Hepatocyte (in vitro differentiated cells): ENCODE measurements at regions not wholly inside any gene's neighbourhood (a gene's known extent, or its start where the extent isn't known, plus 50 kb on each side); places are given as distances from the start of the nearest gene placed in this dataset.

Experiments used
- EZH2 ChIP-seq: fragments of 200-600 bp; sonication (generic); IDR thresholded peaks from 2 replicates; pipeline ENCODE4 v1.6.1; 2016; ENCODE audit warnings: antibody characterized with exemption, mild to moderate bottlenecking, borderline replicate concordance
- TF ChIP-seq, protein P1 (sequence below): fragments of 200-600 bp; sonication (generic); IDR thresholded peaks from 2 replicates; pipeline ENCODE4 v1.5.1; 2016; ENCODE audit warnings: antibody characterized with exemption, mild to moderate bottlenecking; ENCODE audit not compliant: poor library complexity

DNA sequence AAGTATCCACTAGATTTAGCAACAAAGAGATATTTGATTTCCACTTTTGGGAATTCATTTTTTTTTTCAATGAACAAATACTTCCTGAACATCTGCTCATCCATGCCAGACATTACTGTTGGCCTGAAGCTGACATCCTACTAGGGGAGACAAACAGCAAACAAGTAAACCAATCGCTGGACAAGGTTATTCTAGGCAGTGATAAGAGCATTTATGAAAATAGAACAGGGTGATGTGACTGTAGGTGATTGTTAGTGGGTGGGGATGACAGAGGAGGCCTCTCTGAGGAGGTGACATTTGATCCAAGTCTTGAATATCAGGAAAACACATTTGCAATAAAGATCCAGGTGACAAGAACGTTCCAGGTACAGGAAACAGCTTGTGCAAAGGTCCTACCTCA lies 89.1 kb upstream of the FAM180A start:
- TF ChIP-seq, protein P1, sequence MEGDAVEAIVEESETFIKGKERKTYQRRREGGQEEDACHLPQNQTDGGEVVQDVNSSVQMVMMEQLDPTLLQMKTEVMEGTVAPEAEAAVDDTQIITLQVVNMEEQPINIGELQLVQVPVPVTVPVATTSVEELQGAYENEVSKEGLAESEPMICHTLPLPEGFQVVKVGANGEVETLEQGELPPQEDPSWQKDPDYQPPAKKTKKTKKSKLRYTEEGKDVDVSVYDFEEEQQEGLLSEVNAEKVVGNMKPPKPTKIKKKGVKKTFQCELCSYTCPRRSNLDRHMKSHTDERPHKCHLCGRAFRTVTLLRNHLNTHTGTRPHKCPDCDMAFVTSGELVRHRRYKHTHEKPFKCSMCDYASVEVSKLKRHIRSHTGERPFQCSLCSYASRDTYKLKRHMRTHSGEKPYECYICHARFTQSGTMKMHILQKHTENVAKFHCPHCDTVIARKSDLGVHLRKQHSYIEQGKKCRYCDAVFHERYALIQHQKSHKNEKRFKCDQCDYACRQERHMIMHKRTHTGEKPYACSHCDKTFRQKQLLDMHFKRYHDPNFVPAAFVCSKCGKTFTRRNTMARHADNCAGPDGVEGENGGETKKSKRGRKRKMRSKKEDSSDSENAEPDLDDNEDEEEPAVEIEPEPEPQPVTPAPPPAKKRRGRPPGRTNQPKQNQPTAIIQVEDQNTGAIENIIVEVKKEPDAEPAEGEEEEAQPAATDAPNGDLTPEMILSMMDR, result no peak
- TF ChIP-seq EZH2, result no peak
